Islet precursor cell (in vitro differentiated cells): ENCODE measurements at regions not wholly inside any gene's neighbourhood (a gene's known extent, or its start where the extent isn't known, plus 50 kb on each side); places are given as distances from the start of the nearest gene placed in this dataset.
A peak's percentile ranks its signal among the peaks of the same experiment; 100 is the strongest.
"Not testable (repeated sequence)": the region's sequence is repeated elsewhere in the genome, so short reads cannot be mapped to it uniquely, and the experiment has no call there.

Source experiments
- DNase-seq: peaks from one replicate; pipeline ENCODE4 v3.0.0-alpha.2; 2018

DNA sequence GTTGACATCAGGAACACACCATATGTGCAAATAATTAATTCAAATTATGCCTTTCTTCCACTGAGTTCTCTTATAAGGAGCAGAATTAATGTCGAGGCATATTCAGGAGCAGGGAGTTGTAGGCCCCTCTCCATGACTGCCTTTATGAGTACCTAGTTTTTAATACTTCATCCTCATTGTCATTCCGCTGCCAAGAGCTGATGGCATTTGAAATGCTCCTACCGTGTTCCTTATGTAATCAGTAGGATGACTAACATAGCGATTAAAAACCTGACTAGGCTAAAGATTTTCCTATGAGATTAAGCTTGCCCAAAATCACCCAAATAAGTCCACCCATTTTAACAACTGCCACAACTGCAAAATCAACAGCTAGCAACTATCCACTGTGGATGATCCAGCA is 220.6 kb downstream of the DHX15 start:
- no peak for DNase-seq

DNA sequence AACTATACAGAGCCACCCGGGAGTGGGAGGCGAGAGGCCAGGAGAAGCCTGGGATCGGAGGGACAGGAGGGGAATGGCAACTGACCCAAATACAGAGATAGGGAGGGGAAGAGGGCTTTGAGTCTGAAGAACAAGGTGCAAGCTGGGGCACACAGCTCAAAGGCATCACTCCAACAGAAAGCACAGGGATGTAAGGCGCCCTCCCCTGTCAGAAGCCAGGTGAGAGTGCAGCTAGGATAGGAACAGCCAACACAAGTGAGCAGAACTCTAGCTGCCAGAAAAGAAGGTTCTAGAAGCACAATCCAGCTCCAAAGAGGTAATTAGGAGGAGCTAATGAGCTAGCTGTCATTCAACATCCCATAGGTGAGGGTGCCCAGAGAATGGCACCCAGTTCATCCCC is 232.2 kb downstream of the DHX15 start:
- DNase-seq = no peak

DNA sequence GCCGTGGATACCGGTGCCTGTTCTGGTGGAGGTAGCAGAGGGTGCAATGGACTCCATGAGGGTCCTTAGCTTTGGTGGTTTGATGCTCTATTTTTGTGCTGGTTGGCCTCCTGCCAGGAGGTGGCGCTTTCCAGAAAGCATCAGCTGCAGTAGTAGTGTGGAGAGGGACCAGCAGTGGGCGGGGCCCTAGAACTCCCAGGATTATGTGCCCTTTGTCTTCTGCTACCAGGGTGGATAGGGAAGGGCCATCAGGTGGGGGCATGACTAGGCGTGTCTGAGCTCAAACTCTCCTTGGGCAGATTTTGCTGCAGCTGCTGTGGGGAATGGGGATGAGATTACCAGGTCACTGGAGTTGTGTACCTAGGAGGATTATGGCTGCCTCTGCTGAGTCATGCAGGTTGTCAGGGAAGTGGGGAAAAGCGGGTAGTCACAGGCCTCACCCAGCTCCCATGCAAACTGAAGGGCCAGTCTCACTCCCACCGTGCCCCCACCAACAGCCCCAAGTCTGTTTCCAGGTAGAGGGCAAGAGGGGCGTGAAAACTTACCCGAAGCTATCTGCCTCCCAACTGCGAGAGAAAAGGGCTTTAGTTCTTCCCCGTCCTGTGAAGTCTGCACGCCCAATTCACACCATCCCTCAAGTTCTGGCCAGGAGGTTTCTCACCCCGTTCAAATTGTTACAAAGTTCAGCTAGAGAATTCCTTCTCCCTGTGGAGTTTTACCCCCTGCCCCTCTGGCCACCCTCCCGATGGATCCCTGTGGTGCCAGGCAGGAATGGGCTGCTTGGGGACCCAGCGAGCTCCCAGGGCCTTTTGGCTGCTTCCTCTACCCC is 235.0 kb downstream of the DHX15 start:
- not testable (repeated sequence) for DNase-seq

DNA sequence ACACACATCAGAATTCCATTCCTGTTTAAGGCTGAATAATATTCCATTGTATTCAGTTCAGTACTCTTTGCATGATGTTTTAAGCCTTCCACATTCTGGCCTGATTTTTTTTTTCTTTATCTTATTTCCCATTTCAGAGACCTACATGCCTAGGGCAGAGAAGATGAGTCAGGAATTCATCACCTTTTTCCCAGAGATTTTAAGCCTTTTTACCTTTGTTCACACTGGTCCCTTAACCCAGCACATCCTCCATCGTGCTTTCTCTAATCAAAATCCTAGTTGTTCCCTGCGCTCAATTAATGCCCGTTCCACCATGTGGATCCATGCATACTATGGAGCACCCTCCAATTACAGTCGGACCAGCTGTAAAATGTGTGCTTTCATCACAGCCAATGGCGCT is 245.1 kb downstream of the DHX15 start:
- DNase-seq = no peak

DNA sequence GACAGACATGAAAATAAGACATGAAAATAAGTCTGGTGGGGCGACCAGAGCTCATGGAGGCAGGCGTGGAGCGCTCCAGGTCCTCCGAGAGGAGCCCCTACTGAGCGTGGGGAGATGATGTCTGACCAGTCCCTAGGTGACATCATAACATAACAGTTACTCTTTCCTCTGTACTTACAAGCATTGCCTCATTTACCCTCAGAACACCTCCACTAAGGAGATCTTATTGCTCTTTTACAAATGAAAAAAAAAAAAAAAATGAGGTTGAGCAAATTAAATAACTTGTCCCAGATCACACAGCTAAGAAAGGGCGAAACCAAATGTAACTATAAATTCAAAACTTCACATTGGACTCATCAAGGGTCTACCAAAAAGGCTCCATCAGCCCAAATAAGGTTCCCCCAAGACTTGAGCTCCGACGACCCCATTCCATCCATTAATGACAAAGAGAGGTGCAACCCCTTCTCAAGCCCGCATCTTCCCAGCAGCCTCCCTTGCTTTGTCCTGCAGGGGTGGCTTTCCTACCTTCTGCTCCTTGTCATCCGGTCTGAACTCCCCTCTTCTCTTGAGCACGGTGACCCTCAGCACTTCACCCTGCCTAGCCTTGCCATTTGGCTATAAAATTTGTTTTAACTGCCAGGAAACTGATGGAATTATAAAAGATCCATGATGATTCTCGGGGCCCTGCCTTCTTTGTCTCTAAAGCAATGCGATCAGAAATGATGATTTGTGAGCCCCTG is 246.7 kb downstream of the DHX15 start:
- no peak for DNase-seq

DNA sequence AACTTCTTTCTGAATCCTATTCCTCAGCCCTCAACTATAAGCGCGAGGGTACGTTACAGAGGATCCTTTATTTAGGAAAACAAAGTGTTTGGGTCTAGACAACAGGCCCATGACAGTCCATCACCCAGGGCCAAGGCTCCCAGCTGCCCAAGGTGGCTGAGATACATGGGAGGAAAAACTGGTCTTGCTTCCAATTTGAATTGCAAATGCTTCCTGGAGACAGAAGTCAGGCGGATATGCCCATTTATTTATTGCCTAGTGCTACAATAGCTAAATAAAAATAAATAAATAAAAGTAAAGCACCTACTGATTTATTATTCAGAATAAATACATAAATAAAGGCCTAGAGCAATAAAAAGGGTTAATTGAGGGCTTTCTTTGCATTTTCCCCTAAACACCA is 248.7 kb downstream of the DHX15 start:
- no peak for DNase-seq

DNA sequence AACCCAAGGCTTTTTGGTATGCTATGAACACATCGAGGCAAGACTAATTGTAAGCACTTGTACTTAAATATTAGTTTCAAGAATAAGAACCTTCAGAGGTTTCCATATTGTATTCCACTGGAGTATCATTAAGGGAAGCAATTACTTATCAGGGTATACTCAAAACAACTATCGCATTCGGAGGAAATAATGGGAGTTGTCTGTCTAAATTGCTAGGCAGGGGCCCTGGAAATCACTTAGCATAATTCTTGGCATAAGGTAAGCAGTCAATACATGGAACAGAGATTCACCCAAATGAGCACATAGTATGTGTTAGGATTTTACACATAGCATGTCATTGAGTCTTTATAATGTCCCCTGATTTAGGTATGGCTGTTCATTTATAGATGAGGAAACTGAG is 249.4 kb downstream of the DHX15 start:
- no peak for DNase-seq

DNA sequence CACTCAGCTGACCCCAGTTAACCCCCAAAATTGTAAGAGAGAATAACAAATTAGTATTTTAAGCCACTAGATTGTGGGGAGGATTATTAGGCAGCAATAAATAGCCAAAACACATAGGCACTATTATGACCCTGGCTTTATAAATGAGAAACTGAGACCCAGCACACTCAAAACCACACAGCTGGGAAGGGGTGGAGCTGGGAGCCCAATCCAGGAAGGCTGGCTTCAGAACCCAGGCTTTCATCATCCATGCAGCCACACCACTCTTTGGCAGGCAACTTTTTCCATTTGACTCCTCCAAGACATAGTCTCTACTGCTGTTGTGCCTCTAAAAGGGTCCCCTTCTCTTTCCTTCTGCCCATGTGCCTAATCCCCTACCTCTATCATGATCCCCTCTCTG is 253.8 kb downstream of the DHX15 start:
- DNase-seq = no peak

DNA sequence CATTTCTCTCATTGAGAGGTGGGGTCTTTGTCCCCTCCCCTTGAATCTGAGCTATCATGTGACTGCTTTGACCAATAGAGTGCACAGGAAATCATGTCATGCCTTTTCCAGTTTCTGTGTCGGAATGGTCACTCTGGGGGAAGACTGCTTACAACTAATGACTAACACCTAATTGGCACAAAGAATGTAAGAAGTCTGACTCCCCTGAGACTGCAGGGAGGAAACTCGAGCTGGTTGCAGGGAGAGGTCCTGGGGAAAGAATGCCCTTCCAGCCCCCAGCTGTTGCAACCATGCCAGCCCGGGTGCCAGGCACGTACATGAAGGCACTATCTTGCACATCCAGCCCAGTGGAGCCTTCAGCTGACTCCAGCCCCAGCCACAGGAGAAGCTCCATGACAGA is 254.2 kb downstream of the DHX15 start:
- DNase-seq = peak; percentile 73

DNA sequence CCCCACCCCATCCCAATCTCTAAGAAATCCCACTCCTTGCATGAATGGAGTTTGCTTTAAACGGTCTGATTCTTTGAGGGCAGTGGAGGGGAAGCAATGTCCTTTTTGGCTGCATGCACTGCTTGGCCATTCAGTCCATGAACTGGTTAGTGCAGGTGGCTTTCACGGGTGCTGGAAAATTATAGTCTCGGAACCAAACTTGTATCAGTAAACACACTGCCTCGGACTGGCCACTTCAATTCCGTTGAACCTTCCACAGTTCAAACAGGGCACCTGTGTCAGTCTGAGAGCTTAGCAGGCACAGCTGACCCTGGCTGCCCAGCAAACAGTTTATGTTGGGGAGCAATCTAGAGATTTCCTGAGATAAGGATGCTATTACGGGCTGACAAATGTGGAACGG is 255.6 kb downstream of the DHX15 start:
- no peak for DNase-seq

DNA sequence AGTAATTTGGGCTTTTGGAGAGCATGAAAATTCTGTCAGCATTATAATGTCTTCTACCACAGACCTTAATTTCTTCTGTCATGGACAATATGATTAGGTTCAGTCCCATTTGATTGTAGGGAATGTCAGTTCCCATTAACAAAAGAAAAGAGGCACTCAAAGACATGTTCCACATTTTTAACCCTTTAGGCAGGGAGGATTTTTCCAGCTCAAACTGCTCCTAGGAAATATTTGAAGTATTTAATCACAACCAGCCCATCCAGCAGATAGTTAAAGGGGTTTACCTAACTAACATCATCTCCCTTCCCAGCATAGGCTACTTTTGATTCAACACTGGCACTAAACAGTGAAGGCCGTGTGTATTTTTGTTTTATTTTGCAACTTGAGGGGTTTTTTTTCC is 256.0 kb downstream of the DHX15 start:
- DNase-seq = no peak

DNA sequence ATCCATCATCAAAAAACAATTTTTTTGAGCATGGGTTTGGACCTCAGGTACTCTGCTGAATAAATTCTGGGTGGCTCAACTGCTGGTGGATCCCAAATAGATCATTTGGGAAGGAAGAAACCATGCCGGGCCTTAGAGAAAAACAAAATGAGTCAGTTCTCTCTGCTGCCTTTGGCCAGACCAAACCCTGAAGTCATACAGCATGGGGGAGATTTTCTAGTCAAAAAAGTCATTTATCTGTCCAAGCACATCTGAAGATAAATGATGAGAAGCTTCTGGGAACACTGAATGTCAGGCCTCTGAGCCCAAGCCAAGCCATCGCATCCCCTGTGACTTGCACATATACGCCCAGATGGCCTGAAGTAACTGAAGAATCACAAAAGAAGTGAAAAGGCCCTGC is 261.4 kb downstream of the DHX15 start:
- no peak for DNase-seq

DNA sequence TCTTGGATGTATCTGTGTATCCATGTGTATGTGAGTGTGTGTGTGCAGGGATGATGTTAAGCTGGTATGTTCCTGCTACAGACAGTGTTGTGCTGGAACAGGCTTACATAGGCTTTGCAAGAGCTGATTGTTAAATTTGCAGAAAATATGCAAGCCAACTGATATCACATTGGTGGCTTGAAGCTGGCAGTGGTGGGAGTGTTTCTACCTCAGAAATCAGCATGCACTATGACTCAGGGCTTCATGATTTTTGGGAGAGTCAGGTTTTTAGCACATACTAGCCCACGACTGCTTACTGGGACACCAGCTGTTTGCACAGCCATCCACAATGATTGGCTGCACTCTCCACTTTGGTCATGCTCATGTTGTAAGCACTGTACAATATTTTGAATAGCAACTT is 261.8 kb downstream of the DHX15 start:
- DNase-seq = no peak

DNA sequence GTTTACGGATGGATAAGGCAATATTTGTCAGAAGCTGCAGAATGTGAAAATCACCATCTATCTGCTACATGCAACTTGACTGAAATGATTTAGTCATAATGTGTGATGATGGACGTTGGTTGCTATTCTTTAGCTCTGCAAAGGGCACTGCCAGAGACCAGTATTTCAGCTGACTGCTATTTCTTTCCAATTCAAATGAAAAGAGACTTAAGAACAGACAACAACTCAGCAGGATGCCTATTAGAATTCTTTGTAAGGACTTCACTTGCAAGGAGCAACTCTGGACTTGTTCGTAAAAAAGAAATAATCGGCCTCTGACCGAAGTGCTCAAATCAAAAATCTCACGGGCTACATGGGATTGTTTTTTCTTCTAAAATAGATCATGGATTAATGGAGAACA is 262.7 kb downstream of the DHX15 start:
- DNase-seq = no peak

DNA sequence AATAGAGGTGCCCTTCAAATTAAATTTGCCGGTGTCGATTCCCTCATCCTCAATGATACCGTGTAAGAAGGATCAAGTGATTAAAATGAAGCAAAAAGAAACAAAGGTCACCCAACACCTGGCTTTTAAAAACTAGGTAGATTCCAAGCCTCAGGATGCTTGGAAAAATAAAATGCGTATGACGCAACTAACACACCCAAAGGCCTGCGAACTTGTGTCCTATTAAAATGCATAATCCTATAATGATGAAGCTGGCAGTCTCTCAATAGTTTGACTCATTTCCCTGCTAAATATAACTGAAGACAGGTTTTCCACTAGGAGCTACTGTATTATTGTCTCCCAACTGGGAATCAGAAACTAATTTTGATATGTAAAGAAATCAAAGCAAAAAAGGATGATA is 263.2 kb downstream of the DHX15 start:
- no peak for DNase-seq

DNA sequence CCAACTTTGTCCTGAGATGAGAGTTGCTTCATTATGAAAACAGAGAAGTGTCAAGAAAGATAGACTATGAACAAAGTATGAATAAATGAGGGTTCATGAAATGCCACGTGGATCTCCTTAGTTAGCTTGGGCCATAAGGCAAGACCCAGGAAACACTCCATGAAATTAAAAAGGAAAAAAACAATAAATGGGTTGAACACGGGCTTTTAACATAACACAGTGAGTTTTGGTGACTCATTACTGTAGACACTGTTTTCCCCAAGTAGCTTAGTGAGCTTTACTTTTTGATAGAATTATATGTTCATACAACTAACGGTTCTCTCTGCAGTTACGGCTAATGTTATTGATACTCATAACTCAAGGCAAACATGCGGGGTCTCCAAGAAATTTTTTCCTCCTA is 265.0 kb downstream of the DHX15 start:
- DNase-seq = no peak

DNA sequence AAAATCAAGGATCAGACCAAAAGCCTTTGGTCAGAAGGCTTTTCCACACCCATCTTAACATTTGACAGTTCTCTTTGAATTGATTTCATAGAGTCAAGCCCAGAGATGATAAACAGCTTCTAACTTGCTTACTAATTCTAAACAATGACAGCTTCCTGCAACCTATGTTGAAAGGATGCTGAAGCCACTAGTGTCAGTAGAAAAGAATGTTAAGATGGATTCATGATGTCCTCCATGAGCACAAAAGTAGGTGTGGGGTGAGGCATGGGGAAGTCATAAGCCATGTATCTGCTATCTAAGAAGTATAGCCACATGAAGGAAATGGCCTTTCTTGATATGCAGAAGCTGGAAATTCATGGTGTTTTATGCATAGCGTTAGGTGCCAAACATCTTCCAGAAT is 269.3 kb downstream of the DHX15 start:
- DNase-seq = no peak

DNA sequence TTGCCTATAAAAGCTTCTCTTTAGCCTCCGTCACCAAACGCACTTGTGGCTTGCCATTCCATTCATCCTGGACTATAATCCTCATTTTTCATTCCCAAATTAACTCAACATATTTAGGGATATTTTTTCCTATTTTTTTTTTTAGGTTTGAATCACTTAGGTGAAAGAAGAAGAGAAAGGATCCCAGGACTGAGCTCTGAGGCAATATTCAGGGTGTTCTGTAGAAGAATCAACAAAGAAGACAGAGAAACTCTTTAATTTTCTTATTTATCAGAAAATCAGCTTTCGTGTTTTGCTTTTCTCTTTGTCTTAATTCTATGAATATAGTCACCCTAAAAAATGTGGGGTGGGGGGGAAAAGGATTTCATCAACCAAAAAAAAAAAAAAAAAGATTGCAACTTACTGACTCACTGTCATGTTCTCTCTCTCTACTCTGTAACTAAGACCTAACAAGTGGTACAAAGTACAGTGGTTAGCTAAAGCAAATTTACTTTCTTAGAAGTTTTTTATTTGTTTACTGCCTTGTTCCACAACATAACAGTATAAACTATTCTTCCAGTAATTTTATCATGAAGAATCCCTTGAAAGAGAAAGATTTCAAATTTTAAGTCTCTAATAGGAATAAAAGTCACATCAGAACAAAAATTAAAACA is 272.0 kb downstream of the DHX15 start:
- no peak for DNase-seq

DNA sequence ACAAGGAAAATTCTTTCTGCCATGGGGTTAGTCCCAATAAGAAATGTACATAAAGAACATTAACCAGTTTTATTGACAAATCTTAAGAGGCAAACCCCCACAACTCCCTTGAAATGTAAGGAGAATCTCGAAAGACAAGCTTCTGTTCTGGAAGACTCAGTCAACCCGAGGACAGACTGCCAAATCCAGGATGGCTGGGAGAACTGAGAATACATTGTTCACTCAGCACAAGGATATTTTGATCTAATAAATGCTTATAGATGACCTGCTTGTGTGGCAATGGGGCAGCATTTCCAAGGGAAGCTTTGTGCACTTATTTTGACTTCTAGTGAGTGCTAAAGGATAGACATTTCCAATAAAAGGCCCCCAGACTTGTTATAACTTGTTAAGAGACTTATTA is 280.4 kb downstream of the DHX15 start:
- DNase-seq = no peak

DNA sequence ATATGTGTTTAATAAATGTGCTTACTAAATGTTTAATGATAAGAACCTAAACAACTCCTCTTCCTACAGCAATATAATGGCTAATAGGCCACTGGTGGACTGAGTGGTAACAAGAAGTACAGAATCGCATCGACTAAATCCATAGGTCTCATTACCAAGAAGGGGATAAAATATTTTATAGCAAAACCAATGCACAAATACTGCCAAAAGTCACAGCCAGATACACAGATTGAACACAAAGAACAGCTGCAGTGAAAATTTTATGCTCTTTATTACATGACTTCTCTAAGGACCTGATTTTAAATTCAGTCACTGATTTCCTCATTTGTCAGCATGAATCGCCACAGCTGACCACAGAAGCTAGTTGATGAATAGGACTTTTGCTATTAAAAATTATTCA is 285.4 kb downstream of the DHX15 start:
- DNase-seq = no peak

DNA sequence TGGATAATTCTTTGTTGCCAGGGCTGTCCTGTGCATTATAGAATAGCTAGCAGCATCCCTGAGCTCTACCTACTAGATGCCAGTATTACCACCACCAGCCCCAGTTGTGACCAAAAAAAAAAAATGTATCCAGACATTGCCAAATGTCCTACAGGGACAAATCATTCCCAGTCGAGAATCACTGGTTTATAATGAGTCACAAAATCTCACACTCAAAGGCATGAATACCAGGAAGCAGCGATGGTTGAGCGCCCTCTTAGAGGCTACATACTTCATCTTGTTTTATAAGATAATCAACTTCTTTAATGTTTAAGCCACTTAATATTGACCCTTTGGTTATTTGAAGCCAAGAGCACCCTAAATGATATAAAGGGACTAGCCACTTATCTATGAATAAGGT is 297.3 kb downstream of the DHX15 start:
- DNase-seq = no peak

DNA sequence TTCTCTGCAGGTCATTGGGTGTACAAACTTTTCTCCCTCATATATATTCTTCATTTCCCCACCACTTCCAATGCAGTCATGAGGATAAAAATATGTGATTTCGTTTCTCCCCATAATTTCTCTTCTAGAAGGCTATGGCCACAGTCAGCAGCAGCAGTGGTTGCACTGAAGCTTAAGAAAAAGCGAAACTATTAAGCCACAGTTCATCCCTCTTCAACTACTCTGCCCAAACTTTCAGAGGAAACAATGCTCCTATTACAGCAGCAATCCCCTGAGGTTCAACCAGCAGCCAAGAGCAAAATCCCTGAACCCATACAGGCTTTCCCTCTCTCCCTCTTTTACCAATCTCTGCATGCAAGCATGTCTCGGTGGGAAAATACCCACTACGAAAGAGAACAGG is 298.6 kb downstream of the DHX15 start:
- no peak for DNase-seq

DNA sequence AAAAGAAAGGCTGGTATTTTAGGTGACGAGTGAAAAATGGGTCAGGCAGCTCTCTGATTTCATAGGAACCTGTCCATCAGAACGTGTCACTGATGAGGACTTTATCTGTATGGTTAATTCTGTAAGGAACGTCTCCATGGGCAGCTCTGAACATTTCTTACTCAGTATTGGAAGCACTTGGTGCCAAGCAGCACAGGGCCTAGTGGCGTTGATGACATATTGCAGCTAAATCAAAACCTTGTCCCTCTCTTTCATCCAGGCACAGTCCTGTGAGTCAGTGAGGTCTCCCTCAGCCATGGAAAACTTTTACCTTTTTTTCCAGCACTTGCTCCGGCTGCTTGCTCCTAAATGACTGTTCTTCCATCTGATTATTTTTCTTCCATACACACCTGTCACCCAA is 301.9 kb downstream of the DHX15 start:
- DNase-seq = no peak

DNA sequence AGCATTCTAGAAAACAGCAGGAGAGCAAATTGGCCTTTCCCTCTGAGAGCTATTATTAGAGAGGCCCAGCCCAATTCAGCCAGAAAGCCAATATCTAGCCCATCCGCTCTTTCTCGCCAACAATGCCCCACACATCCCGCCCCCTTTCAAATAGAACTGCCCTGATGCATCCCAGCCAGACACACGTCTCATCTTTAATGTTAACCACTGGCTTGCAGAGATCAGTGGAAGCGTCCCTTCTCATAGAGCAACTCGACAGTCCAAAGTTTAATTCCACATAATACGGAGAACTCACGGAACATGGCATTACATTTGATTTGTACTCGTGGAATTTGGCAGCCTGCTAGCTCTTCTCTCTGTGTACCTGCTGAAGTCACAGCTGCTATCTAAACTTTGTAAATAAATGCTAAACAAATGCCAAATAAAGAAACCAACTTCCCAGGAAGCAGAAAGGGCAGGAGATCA is 304.4 kb downstream of the DHX15 start:
- DNase-seq = no peak
